ENCODE measurements at regions not wholly inside any gene's neighbourhood (a gene's known extent, or its start where the extent isn't known, plus 50 kb on each side); places are given as distances from the start of the nearest gene placed in this dataset.
A peak's percentile ranks its signal among the peaks of the same experiment; 100 is the strongest.

- Mint-ChIP-seq H3K4me1 (peaks cover 9% of the 10 kb centered on the region), H3K4me3 (no peak overlapping the region), H3K36me3 (no peaks in the 10 kb centered on the region), H3K27me3 (ENCODE audit: insufficient read depth, low read depth) (no peaks in the 10 kb centered on the region), H3K9me3 (no peaks in the 10 kb centered on the region), H3K27ac (no peak overlapping the region)
- no peaks in the 10 kb centered on the region for H3K79me2 ChIP-seq (ENCODE audit: low read depth)
- H2AFZ ChIP-seq (replicated peaks) = no peak overlapping the region
- DNase-seq (ENCODE audit: low spot score) = no peak
- no peaks in the 10 kb centered on the region for H3K9me3 ChIP-seq (ENCODE audit: low read depth)
- no peak overlapping the region for H3K4me2 ChIP-seq
- no peak overlapping the region for H3K9ac ChIP-seq
- H3K27ac ChIP-seq = no peak overlapping the region
- no peaks in the 10 kb centered on the region for H3F3A ChIP-seq (ENCODE audit: low read depth)
- TF ChIP-seq EZH2phosphoT487 (IDR thresholded peaks at IDR 0.05) = no peak
- TF ChIP-seq EZH2 (IDR thresholded peaks at IDR 0.05) = no peak
- peak; percentile 23 for TF ChIP-seq CTCF (IDR thresholded peaks at IDR 0.05)
- H3K36me3 ChIP-seq = no peaks in the 10 kb centered on the region
- no peaks in the 10 kb centered on the region for H3K4me1 ChIP-seq
- H3K4me3 ChIP-seq = no peak overlapping the region
- no peaks in the 10 kb centered on the region for H3K27me3 ChIP-seq
- no peaks in the 10 kb centered on the region for H4K20me1 ChIP-seq (ENCODE audit: low read depth)
These were observed 369.9 kb downstream of the BTBD3 start for GRCh38 chr20:12287575-12287974.

GRCh38 chr20:12289465-12289864, 371.8 kb downstream of the BTBD3 start:
- no peak overlapping the region for H3K27ac ChIP-seq
- no peak for DNase-seq (ENCODE audit: low spot score)
- no peak overlapping the region for H3K4me3 ChIP-seq
- no peaks in the 10 kb centered on the region for H3K9me3 ChIP-seq (ENCODE audit: low read depth)
- no peaks in the 10 kb centered on the region for H4K20me1 ChIP-seq (ENCODE audit: low read depth)
- no peaks in the 10 kb centered on the region for H3K4me1 ChIP-seq
- H3K27me3 ChIP-seq = no peaks in the 10 kb centered on the region
- Mint-ChIP-seq H3K9me3 (no peaks in the 10 kb centered on the region), H3K36me3 (no peaks in the 10 kb centered on the region), H3K27me3 (ENCODE audit: insufficient read depth, low read depth) (no peaks in the 10 kb centered on the region), H3K4me1 (peaks cover 9% of the 10 kb centered on the region), H3K4me3 (no peak overlapping the region), H3K27ac (no peak overlapping the region)
- no peaks in the 10 kb centered on the region for H3K36me3 ChIP-seq
- no peak overlapping the region for H2AFZ ChIP-seq (replicated peaks)
- H3K9ac ChIP-seq = no peak overlapping the region
- H3K79me2 ChIP-seq (ENCODE audit: low read depth) = no peaks in the 10 kb centered on the region
- TF ChIP-seq EZH2 (IDR thresholded peaks at IDR 0.05) = no peak
- TF ChIP-seq CTCF (IDR thresholded peaks at IDR 0.05) = no peak
- no peak for TF ChIP-seq EZH2phosphoT487 (IDR thresholded peaks at IDR 0.05)
- no peak overlapping the region for H3K4me2 ChIP-seq
- H3F3A ChIP-seq (ENCODE audit: low read depth) = no peaks in the 10 kb centered on the region

GRCh38 chr20:12291386-12291785, 373.7 kb downstream of the BTBD3 start:
- H3F3A ChIP-seq (ENCODE audit: low read depth) = no peaks in the 10 kb centered on the region
- H3K79me2 ChIP-seq (ENCODE audit: low read depth) = no peaks in the 10 kb centered on the region
- no peak for TF ChIP-seq EZH2phosphoT487 (IDR thresholded peaks at IDR 0.05)
- TF ChIP-seq CTCF (IDR thresholded peaks at IDR 0.05) = no peak
- no peak for TF ChIP-seq EZH2 (IDR thresholded peaks at IDR 0.05)
- no peak overlapping the region for H3K4me2 ChIP-seq
- H4K20me1 ChIP-seq (ENCODE audit: low read depth) = no peaks in the 10 kb centered on the region
- H3K4me3 ChIP-seq = no peak overlapping the region
- no peak overlapping the region for H3K27ac ChIP-seq
- no peak overlapping the region for H2AFZ ChIP-seq (replicated peaks)
- Mint-ChIP-seq H3K27ac (no peak overlapping the region), H3K4me1 (peaks cover 5% of the 10 kb centered on the region), H3K36me3 (no peaks in the 10 kb centered on the region), H3K9me3 (no peaks in the 10 kb centered on the region), H3K4me3 (no peak overlapping the region), H3K27me3 (ENCODE audit: insufficient read depth, low read depth) (no peaks in the 10 kb centered on the region)
- no peaks in the 10 kb centered on the region for H3K4me1 ChIP-seq
- no peaks in the 10 kb centered on the region for H3K9me3 ChIP-seq (ENCODE audit: low read depth)
- H3K27me3 ChIP-seq = no peaks in the 10 kb centered on the region
- no peaks in the 10 kb centered on the region for H3K36me3 ChIP-seq
- no peak overlapping the region for H3K9ac ChIP-seq
- no peak for DNase-seq (ENCODE audit: low spot score)

- Histone ChIP-seq H4K20me1 (ENCODE audit: low read depth) (no peaks in the 10 kb centered on the region), H3K4me1 (no peaks in the 10 kb centered on the region), H3K4me2 (no peak overlapping the region), H3K9ac (no peak overlapping the region), H3K79me2 (ENCODE audit: low read depth) (no peaks in the 10 kb centered on the region), H3K27ac (no peak overlapping the region), H3K27me3 (no peaks in the 10 kb centered on the region), H3K9me3 (ENCODE audit: low read depth) (no peaks in the 10 kb centered on the region), H3K36me3 (no peaks in the 10 kb centered on the region), H3K4me3 (no peak overlapping the region), H3F3A (ENCODE audit: low read depth) (no peaks in the 10 kb centered on the region), H2AFZ (replicated peaks) (no peak overlapping the region)
- DNase-seq (ENCODE audit: low spot score) = no peak
- H3K36me3 Mint-ChIP-seq = no peaks in the 10 kb centered on the region
- peaks cover 19% of the 10 kb centered on the region for H3K9me3 Mint-ChIP-seq
- H3K27me3 Mint-ChIP-seq (ENCODE audit: insufficient read depth, low read depth) = no peaks in the 10 kb centered on the region
- H3K27ac Mint-ChIP-seq = no peak overlapping the region
- no peak overlapping the region for H3K4me3 Mint-ChIP-seq
- H3K4me1 Mint-ChIP-seq = no peaks in the 10 kb centered on the region
- TF ChIP-seq CTCF (IDR thresholded peaks at IDR 0.05) (no peak), EZH2 (IDR thresholded peaks at IDR 0.05) (no peak), EZH2phosphoT487 (IDR thresholded peaks at IDR 0.05) (no peak)
These were observed 376.2 kb downstream of the BTBD3 start for GRCh38 chr20:12293900-12294299.
